ENCODE measurements at regions not wholly inside any gene's neighbourhood (a gene's known extent, or its start where the extent isn't known, plus 50 kb on each side); places are given as distances from the start of the nearest gene placed in this dataset.
"Not testable (repeated sequence)": the region's sequence is repeated elsewhere in the genome, so short reads cannot be mapped to it uniquely, and the experiment has no call there.

DNA sequence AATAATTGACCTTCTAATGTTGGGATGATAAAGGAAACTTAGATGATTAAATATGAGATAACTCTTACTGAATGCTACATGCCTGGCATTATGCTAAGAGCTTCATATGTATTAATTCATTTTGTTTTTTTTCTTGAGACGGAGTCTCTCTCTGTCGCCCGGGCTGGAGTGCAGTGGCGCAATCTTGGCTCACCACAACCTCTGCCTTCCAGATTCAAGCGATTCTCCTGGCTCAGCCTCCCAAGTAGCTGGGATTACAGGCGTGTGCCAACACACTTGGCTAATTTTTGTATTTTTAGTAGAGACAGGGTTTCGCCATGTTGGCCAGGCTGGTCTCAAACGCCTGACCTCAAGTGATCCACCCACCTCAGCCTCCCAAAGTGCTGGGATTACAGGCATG lies 61.5 kb upstream of the IPO5 start:
- H3K9me3 ChIP-seq (ENCODE audit: control insufficient read depth, insufficient read depth, low read depth, low read length); BruUV-seq (replicated peaks); CTCF ChIA-PET; H3K27me3 ChIP-seq (ENCODE audit: control insufficient read depth, insufficient read depth, low read length); H3K4me1 ChIP-seq (ENCODE audit: control insufficient read depth, insufficient read depth, low read length); POLR2A ChIA-PET; DNase-seq (ENCODE audit: low read depth, low spot score); intact Hi-C loops (cut with micrococcal nuclease; ENCODE audit: unreplicated experiment); ATAC-seq; H3K36me3 ChIP-seq (ENCODE audit: control insufficient read depth, insufficient read depth, low read length); H3K4me3 ChIP-seq (ENCODE audit: low read depth in 2 of 2, low read length in 2 of 2); in situ Hi-C loops (cut with HindIII; ENCODE audit: low pct_unique_long_range_greater_than_20kb, low sequenced_read_pairs); H3K27ac ChIP-seq (ENCODE audit: low read length): not testable (repeated sequence)

GRCh38 chr13:97892717-97893116 lies 60.8 kb upstream of the IPO5 start:
- TF ChIP-seq, protein P1, sequence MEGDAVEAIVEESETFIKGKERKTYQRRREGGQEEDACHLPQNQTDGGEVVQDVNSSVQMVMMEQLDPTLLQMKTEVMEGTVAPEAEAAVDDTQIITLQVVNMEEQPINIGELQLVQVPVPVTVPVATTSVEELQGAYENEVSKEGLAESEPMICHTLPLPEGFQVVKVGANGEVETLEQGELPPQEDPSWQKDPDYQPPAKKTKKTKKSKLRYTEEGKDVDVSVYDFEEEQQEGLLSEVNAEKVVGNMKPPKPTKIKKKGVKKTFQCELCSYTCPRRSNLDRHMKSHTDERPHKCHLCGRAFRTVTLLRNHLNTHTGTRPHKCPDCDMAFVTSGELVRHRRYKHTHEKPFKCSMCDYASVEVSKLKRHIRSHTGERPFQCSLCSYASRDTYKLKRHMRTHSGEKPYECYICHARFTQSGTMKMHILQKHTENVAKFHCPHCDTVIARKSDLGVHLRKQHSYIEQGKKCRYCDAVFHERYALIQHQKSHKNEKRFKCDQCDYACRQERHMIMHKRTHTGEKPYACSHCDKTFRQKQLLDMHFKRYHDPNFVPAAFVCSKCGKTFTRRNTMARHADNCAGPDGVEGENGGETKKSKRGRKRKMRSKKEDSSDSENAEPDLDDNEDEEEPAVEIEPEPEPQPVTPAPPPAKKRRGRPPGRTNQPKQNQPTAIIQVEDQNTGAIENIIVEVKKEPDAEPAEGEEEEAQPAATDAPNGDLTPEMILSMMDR (IDR thresholded peaks at IDR 0.05) = no peak
- TF ChIP-seq SIN3A (IDR thresholded peaks at IDR 0.05; ENCODE audit: borderline replicate concordance, insufficient read depth, low read depth, low read length) (no peak), TCF7L2 (IDR thresholded peaks at IDR 0.05; ENCODE audit: low read depth, low read length) (no peak)
- H3K4me1 ChIP-seq (ENCODE audit: control insufficient read depth, insufficient read depth, low read length) = no peaks in the 10 kb centered on the region
- H3K9me3 ChIP-seq (ENCODE audit: control insufficient read depth, insufficient read depth, low read depth, low read length) = no peaks in the 10 kb centered on the region
- H3K27ac ChIP-seq (ENCODE audit: low read length) = no peak overlapping the region
- POLR2A ChIA-PET = no interaction called here
- no peaks in the 10 kb centered on the region for H3K27me3 ChIP-seq (ENCODE audit: control insufficient read depth, insufficient read depth, low read length)
- no peak for ATAC-seq
- intact Hi-C loops (cut with micrococcal nuclease; ENCODE audit: unreplicated experiment) = no loop called here
- H3K4me3 ChIP-seq (ENCODE audit: low read depth in 2 of 2, low read length in 2 of 2) = no peak overlapping the region
- in situ Hi-C loops (cut with HindIII; ENCODE audit: low pct_unique_long_range_greater_than_20kb, low sequenced_read_pairs) = no loop called here
- DNase-seq (ENCODE audit: low read depth, low spot score) = no peak
- CTCF ChIA-PET = no interaction called here
- BruUV-seq (replicated peaks) = no TSS peak
- H3K36me3 ChIP-seq (ENCODE audit: control insufficient read depth, insufficient read depth, low read length) = no peaks in the 10 kb centered on the region

DNA sequence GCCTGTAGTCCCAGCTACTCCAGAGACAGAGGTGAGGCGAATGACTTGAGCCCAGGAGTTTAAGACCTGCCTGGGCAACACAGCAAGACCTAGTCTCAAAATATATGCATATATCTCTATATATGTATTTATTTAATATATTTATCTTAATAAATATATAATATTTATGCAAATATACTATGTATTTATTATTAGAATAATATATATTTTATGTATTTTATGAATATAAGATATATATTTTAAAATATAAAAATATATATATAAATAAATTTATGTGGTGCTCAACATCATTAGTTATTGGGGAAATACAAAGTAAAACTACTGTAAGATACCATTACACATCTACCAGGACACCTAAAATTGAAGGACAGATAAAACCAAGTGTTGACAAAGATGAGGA lies 58.1 kb upstream of the IPO5 start:
- Histone ChIP-seq H3K4me3 (ENCODE audit: low read depth in 2 of 2, low read length in 2 of 2) (no peak overlapping the region), H3K27ac (ENCODE audit: low read length) (no peak overlapping the region), H3K4me1 (ENCODE audit: control insufficient read depth, insufficient read depth, low read length) (no peaks in the 10 kb centered on the region), H3K36me3 (ENCODE audit: control insufficient read depth, insufficient read depth, low read length) (no peaks in the 10 kb centered on the region), H3K9me3 (ENCODE audit: control insufficient read depth, insufficient read depth, low read depth, low read length) (no peaks in the 10 kb centered on the region), H3K27me3 (ENCODE audit: control insufficient read depth, insufficient read depth, low read length) (no peaks in the 10 kb centered on the region)
- BruUV-seq (replicated peaks) = no TSS peak
- POLR2A ChIA-PET = no interaction called here
- in situ Hi-C loops (cut with HindIII; ENCODE audit: low pct_unique_long_range_greater_than_20kb, low sequenced_read_pairs) (no loop called here), intact Hi-C loops (cut with micrococcal nuclease; ENCODE audit: unreplicated experiment) (no loop called here)
- TF ChIP-seq SIN3A (IDR thresholded peaks at IDR 0.05; ENCODE audit: borderline replicate concordance, insufficient read depth, low read depth, low read length) = no peak
- TF ChIP-seq, protein P2, sequence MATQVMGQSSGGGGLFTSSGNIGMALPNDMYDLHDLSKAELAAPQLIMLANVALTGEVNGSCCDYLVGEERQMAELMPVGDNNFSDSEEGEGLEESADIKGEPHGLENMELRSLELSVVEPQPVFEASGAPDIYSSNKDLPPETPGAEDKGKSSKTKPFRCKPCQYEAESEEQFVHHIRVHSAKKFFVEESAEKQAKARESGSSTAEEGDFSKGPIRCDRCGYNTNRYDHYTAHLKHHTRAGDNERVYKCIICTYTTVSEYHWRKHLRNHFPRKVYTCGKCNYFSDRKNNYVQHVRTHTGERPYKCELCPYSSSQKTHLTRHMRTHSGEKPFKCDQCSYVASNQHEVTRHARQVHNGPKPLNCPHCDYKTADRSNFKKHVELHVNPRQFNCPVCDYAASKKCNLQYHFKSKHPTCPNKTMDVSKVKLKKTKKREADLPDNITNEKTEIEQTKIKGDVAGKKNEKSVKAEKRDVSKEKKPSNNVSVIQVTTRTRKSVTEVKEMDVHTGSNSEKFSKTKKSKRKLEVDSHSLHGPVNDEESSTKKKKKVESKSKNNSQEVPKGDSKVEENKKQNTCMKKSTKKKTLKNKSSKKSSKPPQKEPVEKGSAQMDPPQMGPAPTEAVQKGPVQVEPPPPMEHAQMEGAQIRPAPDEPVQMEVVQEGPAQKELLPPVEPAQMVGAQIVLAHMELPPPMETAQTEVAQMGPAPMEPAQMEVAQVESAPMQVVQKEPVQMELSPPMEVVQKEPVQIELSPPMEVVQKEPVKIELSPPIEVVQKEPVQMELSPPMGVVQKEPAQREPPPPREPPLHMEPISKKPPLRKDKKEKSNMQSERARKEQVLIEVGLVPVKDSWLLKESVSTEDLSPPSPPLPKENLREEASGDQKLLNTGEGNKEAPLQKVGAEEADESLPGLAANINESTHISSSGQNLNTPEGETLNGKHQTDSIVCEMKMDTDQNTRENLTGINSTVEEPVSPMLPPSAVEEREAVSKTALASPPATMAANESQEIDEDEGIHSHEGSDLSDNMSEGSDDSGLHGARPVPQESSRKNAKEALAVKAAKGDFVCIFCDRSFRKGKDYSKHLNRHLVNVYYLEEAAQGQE (IDR thresholded peaks at IDR 0.05; ENCODE audit: insufficient read depth in 1 of 2, low read depth in 2 of 2, low read length in 1 of 2) = no peak
- DNase-seq (ENCODE audit: low read depth, low spot score) = no peak
- no peak for ATAC-seq
- CTCF ChIA-PET = no interaction called here
